B cell (primary cell): ENCODE measurements at regions not wholly inside any gene's neighbourhood (a gene's known extent, or its start where the extent isn't known, plus 50 kb on each side); places are given as distances from the start of the nearest gene placed in this dataset.

Experiments
- ATAC-seq: fragments of 200-7000 bp; cut with Tn5 transposase; one replicate; pipeline ENCODE4 v1.10.0; 2021; ENCODE audit warnings: low read depth, mild to moderate bottlenecking, moderate number of reproducible peaks, moderate library complexity
- CTCF ChIA-PET: fragments of 350-600 bp; sonication (Branson Sonifier 250); formaldehyde crosslinking; loops from one replicate; lab custom pipeline; 2021; ENCODE audit warnings: antibody characterized with exemption, inconsistent platforms; lab: Charles Lee
- POLR2A ChIA-PET: fragments of 350-600 bp; sonication (Branson Sonifier 250); formaldehyde crosslinking; loops from one replicate; lab custom pipeline; 2021; ENCODE audit warnings: antibody characterized with exemption; lab: Charles Lee
- DNase-seq: peaks from one replicate; pipeline ENCODE4 v3.0.0; 2013
- H2AFZ ChIP-seq: 2 replicates; pipeline ENCODE4 v1.6.1; 2012; ENCODE audit warnings: mild to moderate bottlenecking, low read depth, low read length; ENCODE audit not compliant: insufficient read depth, poor library complexity, severe bottlenecking
- H3K27ac ChIP-seq, 2 donors: 1 replicate in 1 of 2; 2 replicates in 1 of 2; pipeline ENCODE4 v1.5.1; 2012 to 2013; ENCODE audit warnings: low read length in 2 of 2, mild to moderate bottlenecking in 2 of 2, moderate library complexity in 1 of 2
- H3K27me3 ChIP-seq, 4 experiments: fragments of 200-600 bp in 1 of 4; sonication (generic) in 1 of 4; replicated peaks in 1 of 4; 1 replicate in 2 of 4; 2 replicates in 2 of 4; pipeline versions ENCODE4 v1.6.1 to v1.7.0; 2013 to 2016; ENCODE audit warnings: low read length in 3 of 4, mild to moderate bottlenecking in 2 of 4, mixed read lengths in 1 of 4, moderate library complexity in 1 of 4; ENCODE audit not compliant: insufficient read depth in 4 of 4, control insufficient read depth in 3 of 4; ENCODE audit errors: control extremely low read depth in 1 of 4
- H3K36me3 ChIP-seq, 2 experiments: replicated peaks in 1 of 2; 1 replicate in 1 of 2; 2 replicates in 1 of 2; pipeline versions ENCODE4 v1.6.1 to v1.7.1; 2013; ENCODE audit warnings: low read length in 1 of 2; ENCODE audit not compliant: insufficient read depth in 2 of 2, control insufficient read depth in 1 of 2; ENCODE audit errors: control extremely low read depth in 1 of 2, extremely low read depth in 1 of 2
- H3K4me1 ChIP-seq, 2 donors: fragments of 200-600 bp in 1 of 2; sonication (generic) in 1 of 2; 1 replicate in 1 of 2; 2 replicates in 1 of 2; pipeline versions ENCODE4 v1.5.1 to v1.6.1; 2013 to 2017; ENCODE audit warnings: low read length in 2 of 2; ENCODE audit not compliant: control insufficient read depth in 2 of 2, insufficient read depth in 2 of 2
- H3K4me2 ChIP-seq: replicated peaks from 2 replicates; pipeline ENCODE3; 2012; ENCODE audit warnings: mild to moderate bottlenecking, low read depth, low read length; ENCODE audit not compliant: poor library complexity, severe bottlenecking
- H3K4me3 ChIP-seq, 5 experiments: fragments of 200-600 bp in 1 of 5; sonication (generic) in 1 of 5; 1 replicate in 3 of 5; 2 replicates in 2 of 5; pipeline versions ENCODE4 v1.5.1 to v1.7.0; 2011 to 2016; ENCODE audit warnings: low read length in 4 of 5, mild to moderate bottlenecking in 4 of 5, low read depth in 2 of 5, control low read depth in 1 of 5, moderate library complexity in 1 of 5; ENCODE audit not compliant: insufficient read depth in 1 of 5; ENCODE audit errors: control extremely low read depth in 1 of 5, extremely low read depth in 1 of 5
- H3K79me2 ChIP-seq: fragments of 200-600 bp; sonication (generic); one replicate; pipeline ENCODE4 v1.6.0; 2016; ENCODE audit warnings: low read length; ENCODE audit not compliant: control insufficient read depth, insufficient read depth
- H3K9ac ChIP-seq: fragments of 200-600 bp; sonication (generic); 2 replicates; pipeline ENCODE4 v1.6.1; 2017; ENCODE audit warnings: mild to moderate bottlenecking, low read length, moderate library complexity
- H3K9me3 ChIP-seq, 3 donors: one replicate each; pipeline versions ENCODE4 v1.6.1 to v1.7.1; 2013; ENCODE audit warnings: low read length in 2 of 3; ENCODE audit not compliant: control insufficient read depth in 2 of 3, insufficient read depth in 1 of 3; ENCODE audit errors: control extremely low read depth in 1 of 3
- H4K20me1 ChIP-seq: 2 replicates; pipeline ENCODE4 v1.6.0; 2012; ENCODE audit warnings: mild to moderate bottlenecking, low read length; ENCODE audit not compliant: insufficient read depth, control insufficient read depth, poor library complexity, severe bottlenecking
- H3K27ac Mint-ChIP-seq: one replicate; pipeline ENCODE4 v1.8.0; 2021; ENCODE audit warnings: mixed read lengths
- H3K27me3 Mint-ChIP-seq: one replicate; pipeline ENCODE4 v1.8.0; 2021; ENCODE audit warnings: mixed read lengths
- H3K4me1 Mint-ChIP-seq: one replicate; pipeline ENCODE4 v1.8.0; 2021; ENCODE audit warnings: mixed read lengths
- H3K4me3 Mint-ChIP-seq: one replicate; pipeline ENCODE4 v1.8.0; 2021; ENCODE audit warnings: mixed read lengths
- H3K9me3 Mint-ChIP-seq: one replicate; pipeline ENCODE4 v1.8.0; 2022; ENCODE audit warnings: mixed read lengths; ENCODE audit not compliant: insufficient read depth
- EZH2 ChIP-seq: IDR thresholded peaks from 2 replicates; pipeline ENCODE4 v1.6.1; 2012; ENCODE audit warnings: borderline replicate concordance, low read depth, mild to moderate bottlenecking, moderate library complexity, low read length; ENCODE audit not compliant: insufficient read depth, poor library complexity, severe bottlenecking
- WGBS: methylation state at CpG from one replicate; pipeline ENCODE4 v1.1.5; 2013; ENCODE audit warnings: missing lambda C conversion rate; ENCODE audit not compliant: insufficient coverage; 5-methylcytosine and 5-hydroxymethylcytosine counted together
- intact Hi-C: fragments of 100-400 bp; cut with micrococcal nuclease; formaldehyde crosslinking; loops from one replicate; pipeline ENCODE4 v1.10.0; 2022
- TF ChIP-seq, protein P1 (sequence below): fragments of 200-600 bp; IDR thresholded peaks from one replicate; pipeline ENCODE4 v1.8.0; 2022; ENCODE audit warnings: antibody characterized with exemption, mild to moderate bottlenecking

DNA sequence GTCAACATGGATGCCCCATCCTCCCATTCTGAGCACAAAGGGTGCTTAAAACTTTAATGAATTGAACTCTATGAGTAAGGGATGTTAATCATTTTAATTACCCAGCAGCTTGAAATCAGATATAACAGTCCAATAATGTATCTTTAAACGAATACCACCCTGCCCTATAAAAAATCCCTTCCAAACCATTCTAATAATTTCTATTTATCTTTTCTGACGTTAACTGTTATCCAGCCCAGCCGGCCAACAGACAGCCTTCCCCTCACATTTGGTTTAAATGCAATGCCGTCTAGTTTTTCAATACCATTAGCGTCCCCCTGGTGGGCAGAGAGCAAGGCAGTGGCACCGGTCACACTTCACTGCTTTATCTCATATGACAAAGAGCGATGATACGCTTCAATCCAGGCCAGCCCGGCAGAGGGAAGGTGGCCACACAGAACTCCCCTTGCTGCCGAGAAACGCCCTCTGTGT is 402.2 kb upstream of the ZNF507 start:
- Histone ChIP-seq H3K79me2 (no peaks in the 10 kb centered on the region), H2AFZ (no peak overlapping the region), H3K27ac (no peak overlapping the region), H3K36me3 (no peaks in the 10 kb centered on the region), H3K4me3 (no peak overlapping the region), H3K4me2 (no peak overlapping the region), H3K9me3 (peaks cover 0 to 18% (median 0%) of the 10 kb centered on the region in 3 donors), H3K4me1 (no peaks in the 10 kb centered on the region), H3K9ac (no peak overlapping the region), H4K20me1 (no peaks in the 10 kb centered on the region), H3K27me3 (no peaks in the 10 kb centered on the region)
- ChIA-PET CTCF (no interaction called here), POLR2A (no interaction called here)
- Mint-ChIP-seq H3K4me3 (no peak overlapping the region), H3K9me3 (peaks cover 5% of the 10 kb centered on the region), H3K27me3 (no peaks in the 10 kb centered on the region), H3K4me1 (no peaks in the 10 kb centered on the region), H3K27ac (no peak overlapping the region)
- TF ChIP-seq, protein P1, sequence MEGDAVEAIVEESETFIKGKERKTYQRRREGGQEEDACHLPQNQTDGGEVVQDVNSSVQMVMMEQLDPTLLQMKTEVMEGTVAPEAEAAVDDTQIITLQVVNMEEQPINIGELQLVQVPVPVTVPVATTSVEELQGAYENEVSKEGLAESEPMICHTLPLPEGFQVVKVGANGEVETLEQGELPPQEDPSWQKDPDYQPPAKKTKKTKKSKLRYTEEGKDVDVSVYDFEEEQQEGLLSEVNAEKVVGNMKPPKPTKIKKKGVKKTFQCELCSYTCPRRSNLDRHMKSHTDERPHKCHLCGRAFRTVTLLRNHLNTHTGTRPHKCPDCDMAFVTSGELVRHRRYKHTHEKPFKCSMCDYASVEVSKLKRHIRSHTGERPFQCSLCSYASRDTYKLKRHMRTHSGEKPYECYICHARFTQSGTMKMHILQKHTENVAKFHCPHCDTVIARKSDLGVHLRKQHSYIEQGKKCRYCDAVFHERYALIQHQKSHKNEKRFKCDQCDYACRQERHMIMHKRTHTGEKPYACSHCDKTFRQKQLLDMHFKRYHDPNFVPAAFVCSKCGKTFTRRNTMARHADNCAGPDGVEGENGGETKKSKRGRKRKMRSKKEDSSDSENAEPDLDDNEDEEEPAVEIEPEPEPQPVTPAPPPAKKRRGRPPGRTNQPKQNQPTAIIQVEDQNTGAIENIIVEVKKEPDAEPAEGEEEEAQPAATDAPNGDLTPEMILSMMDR, result no peak
- TF ChIP-seq EZH2, result no peak
- intact Hi-C loops, result no loop called here
- ATAC-seq (no peak), DNase-seq (no peak)
- WGBS, result 92% methylated on average over 9 of the region's 11 CpGs

DNA sequence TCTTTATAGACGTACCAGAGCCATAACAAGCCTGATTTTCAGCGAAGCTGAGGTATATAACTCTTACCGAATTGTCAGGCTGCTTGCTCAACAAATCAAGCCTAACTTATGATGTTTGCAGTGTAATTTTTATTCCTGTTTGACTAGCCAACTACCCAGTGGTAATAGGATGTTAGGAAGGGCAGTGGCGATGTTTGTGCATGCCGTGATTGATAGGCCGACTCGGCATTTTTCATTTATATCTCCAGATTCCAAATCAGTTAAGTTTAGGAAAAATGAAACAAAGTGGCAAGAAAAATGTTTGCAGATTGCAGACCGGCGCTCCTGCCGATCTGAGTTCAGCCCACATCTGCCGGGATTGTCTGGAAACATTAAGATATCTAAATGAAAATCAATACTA is 401.6 kb upstream of the ZNF507 start:
- no peaks in the 10 kb centered on the region for H3K4me1 Mint-ChIP-seq
- H3K4me3 ChIP-seq, result no peak overlapping the region
- H3K9me3 ChIP-seq, result peaks cover 0 to 18% (median 0%) of the 10 kb centered on the region in 3 donors
- no peaks in the 10 kb centered on the region for H3K79me2 ChIP-seq
- no peak overlapping the region for H3K9ac ChIP-seq
- H4K20me1 ChIP-seq, result no peaks in the 10 kb centered on the region
- ChIA-PET CTCF (no interaction called here), POLR2A (no interaction called here)
- intact Hi-C loops, result no loop called here
- 89% methylated on average over 3 of the region's 11 CpGs for WGBS
- no peaks in the 10 kb centered on the region for H3K36me3 ChIP-seq
- H3K27me3 Mint-ChIP-seq, result no peaks in the 10 kb centered on the region
- H3K27ac Mint-ChIP-seq, result no peak overlapping the region
- no peak overlapping the region for H2AFZ ChIP-seq
- no peak overlapping the region for H3K27ac ChIP-seq
- DNase-seq, result no peak
- no peak overlapping the region for H3K4me2 ChIP-seq
- TF ChIP-seq EZH2, result no peak
- TF ChIP-seq, protein P1, result no peak
- ATAC-seq, result no peak
- no peaks in the 10 kb centered on the region for H3K4me1 ChIP-seq
- H3K4me3 Mint-ChIP-seq, result no peak overlapping the region
- H3K27me3 ChIP-seq, result no peaks in the 10 kb centered on the region
- H3K9me3 Mint-ChIP-seq, result peaks cover 5% of the 10 kb centered on the region
